Rectal smooth muscle tissue (tissue), 1 donor: ENCODE measurements at regions not wholly inside any gene's neighbourhood (a gene's known extent, or its start where the extent isn't known, plus 50 kb on each side); places are given as distances from the start of the nearest gene placed in this dataset.

ENCODE experiments used
- H3K27ac ChIP-seq: one replicate; pipeline ENCODE4 v1.7.0; 2013; ENCODE audit warnings: low read depth, low read length, inconsistent platforms
- H3K27me3 ChIP-seq: one replicate; pipeline ENCODE4 v1.7.0; 2013; ENCODE audit warnings: low read length; ENCODE audit not compliant: control insufficient read depth, insufficient read depth
- H3K36me3 ChIP-seq: one replicate; pipeline ENCODE4 v1.7.0; 2013; ENCODE audit warnings: low read length; ENCODE audit not compliant: control insufficient read depth, insufficient read depth
- H3K4me1 ChIP-seq: one replicate; pipeline ENCODE4 v1.7.0; 2013; ENCODE audit warnings: low read length; ENCODE audit not compliant: control insufficient read depth, insufficient read depth
- H3K4me3 ChIP-seq: one replicate; pipeline ENCODE4 v1.7.0; 2013; ENCODE audit warnings: low read length
- H3K9ac ChIP-seq: one replicate; pipeline ENCODE4 v1.7.0; 2013; ENCODE audit warnings: low read length

GRCh38 chr18:37956020-37956419, 390.4 kb upstream of the CELF4 start:
- Histone ChIP-seq H3K9ac (no peak overlapping the region), H3K4me1 (no peaks in the 10 kb centered on the region), H3K27ac (no peak overlapping the region), H3K36me3 (no peaks in the 10 kb centered on the region), H3K27me3 (no peaks in the 10 kb centered on the region), H3K4me3 (no peak overlapping the region)

DNA sequence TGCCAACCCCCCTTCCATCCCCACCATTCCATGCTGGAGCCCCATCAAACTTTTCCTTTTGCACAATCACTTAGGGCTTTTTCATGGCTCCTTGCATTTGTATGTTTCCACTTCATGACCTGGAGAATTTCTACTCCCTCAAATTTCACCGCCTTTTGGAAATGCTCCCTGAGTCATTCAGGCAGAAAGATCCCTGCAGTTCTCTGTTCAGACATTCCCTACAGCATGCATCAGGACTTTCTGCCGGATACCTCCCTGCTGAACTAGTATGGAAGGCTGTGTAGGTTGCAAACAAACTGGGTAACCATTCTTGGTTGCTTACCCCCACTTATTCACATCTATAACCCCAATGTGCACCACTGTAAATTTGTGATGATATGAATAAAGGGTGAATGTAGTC, 389.6 kb upstream of the CELF4 start:
- Histone ChIP-seq H3K27me3 (no peaks in the 10 kb centered on the region), H3K4me3 (no peak overlapping the region), H3K36me3 (no peaks in the 10 kb centered on the region), H3K4me1 (no peaks in the 10 kb centered on the region), H3K9ac (no peak overlapping the region), H3K27ac (no peak overlapping the region)

DNA sequence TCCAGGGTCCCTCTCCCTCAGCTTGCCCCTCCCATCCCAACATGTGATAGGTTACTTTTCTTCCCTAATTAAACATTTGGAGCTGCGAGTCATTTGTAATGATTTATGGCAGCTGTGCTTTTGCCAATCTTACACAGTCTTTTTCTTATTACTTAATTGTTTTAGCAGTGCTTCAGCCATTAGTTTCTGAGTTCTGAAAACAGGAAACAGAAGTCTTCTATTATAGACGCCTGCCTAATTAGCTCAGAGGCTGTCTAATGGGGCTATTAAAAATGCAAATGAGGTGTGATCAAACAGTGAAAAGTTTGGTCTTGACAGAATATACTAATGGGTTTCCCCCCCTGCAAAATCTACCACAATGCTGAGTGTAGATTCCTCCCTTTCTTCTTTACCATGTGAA, 388.3 kb upstream of the CELF4 start:
- Histone ChIP-seq H3K27ac (no peak overlapping the region), H3K4me3 (no peak overlapping the region), H3K27me3 (no peaks in the 10 kb centered on the region), H3K9ac (no peak overlapping the region), H3K4me1 (no peaks in the 10 kb centered on the region), H3K36me3 (no peaks in the 10 kb centered on the region)

- Histone ChIP-seq H3K4me3 (no peak overlapping the region), H3K36me3 (no peaks in the 10 kb centered on the region), H3K4me1 (no peaks in the 10 kb centered on the region)
Measured at GRCh38 chr18:37948471-37948870, 382.9 kb upstream of the CELF4 start.

GRCh38 chr18:37946324-37946723, 380.7 kb upstream of the CELF4 start:
- Histone ChIP-seq H3K36me3 (no peaks in the 10 kb centered on the region), H3K4me3 (no peak overlapping the region), H3K27ac (no peak overlapping the region), H3K9ac (no peak overlapping the region), H3K27me3 (no peaks in the 10 kb centered on the region), H3K4me1 (no peaks in the 10 kb centered on the region)

More at GRCh38 chr18:37948471-37948870, 382.9 kb upstream of the CELF4 start:
- H3K27me3 ChIP-seq = no peaks in the 10 kb centered on the region
- no peak overlapping the region for H3K9ac ChIP-seq
- H3K27ac ChIP-seq = no peak overlapping the region

GRCh38 chr18:37944700-37945270, 379.2 kb upstream of the CELF4 start:
- Histone ChIP-seq H3K9ac (no peak overlapping the region), H3K36me3 (no peaks in the 10 kb centered on the region), H3K27ac (no peak overlapping the region), H3K27me3 (no peaks in the 10 kb centered on the region), H3K4me3 (no peak overlapping the region), H3K4me1 (no peaks in the 10 kb centered on the region)

- Histone ChIP-seq H3K27ac (no peak overlapping the region), H3K4me3 (no peak overlapping the region), H3K4me1 (no peaks in the 10 kb centered on the region), H3K27me3 (no peaks in the 10 kb centered on the region), H3K36me3 (no peaks in the 10 kb centered on the region), H3K9ac (no peak overlapping the region)
Measured at GRCh38 chr18:37937287-37937686, 371.7 kb upstream of the CELF4 start.

DNA sequence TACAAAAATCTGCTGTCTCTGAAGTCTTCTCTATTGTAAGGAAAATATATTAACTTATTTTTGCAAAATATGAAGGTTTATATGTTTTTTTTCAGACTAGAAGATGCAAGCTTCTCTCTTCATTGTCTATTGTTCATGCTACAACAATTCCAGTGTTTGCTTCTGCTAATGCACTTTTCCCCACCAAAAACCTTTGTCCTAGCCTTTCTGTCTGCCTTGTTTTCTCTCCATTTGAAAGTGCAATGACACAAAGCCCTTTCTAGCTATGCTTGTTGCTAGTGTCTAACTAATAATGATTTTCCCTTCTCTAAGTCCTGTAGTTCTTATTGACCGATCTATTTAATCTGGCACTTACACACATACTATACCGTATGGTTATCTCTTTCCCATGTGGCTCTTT, 369.5 kb upstream of the CELF4 start:
- H3K27me3 ChIP-seq = no peaks in the 10 kb centered on the region
- H3K9ac ChIP-seq = no peak overlapping the region
- no peak overlapping the region for H3K27ac ChIP-seq
- H3K4me1 ChIP-seq = no peaks in the 10 kb centered on the region
- no peak overlapping the region for H3K4me3 ChIP-seq
- H3K36me3 ChIP-seq = no peaks in the 10 kb centered on the region

GRCh38 chr18:37930640-37931039, 365.0 kb upstream of the CELF4 start:
- Histone ChIP-seq H3K4me1 (no peaks in the 10 kb centered on the region), H3K27ac (no peak overlapping the region), H3K27me3 (no peaks in the 10 kb centered on the region), H3K36me3 (no peaks in the 10 kb centered on the region), H3K9ac (no peak overlapping the region), H3K4me3 (no peak overlapping the region)

DNA sequence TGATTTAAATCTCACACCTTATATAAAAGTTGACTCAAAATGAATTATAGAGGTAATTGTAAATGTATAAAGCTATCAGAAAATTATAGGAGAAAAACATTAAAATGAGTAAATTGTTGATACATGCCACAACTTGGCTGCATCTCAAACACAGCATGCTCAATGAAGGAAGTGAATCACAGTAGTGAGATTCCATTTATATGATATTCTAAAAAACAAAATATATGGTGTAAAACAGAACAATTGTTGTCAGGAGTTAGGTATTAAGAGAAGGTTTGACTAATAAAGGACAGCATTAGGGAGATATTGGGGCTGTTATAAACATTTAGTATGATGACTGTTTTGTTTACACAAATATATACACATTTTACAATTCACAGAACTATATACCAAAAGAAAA, 356.6 kb upstream of the CELF4 start:
- H3K27me3 ChIP-seq = no peaks in the 10 kb centered on the region

DNA sequence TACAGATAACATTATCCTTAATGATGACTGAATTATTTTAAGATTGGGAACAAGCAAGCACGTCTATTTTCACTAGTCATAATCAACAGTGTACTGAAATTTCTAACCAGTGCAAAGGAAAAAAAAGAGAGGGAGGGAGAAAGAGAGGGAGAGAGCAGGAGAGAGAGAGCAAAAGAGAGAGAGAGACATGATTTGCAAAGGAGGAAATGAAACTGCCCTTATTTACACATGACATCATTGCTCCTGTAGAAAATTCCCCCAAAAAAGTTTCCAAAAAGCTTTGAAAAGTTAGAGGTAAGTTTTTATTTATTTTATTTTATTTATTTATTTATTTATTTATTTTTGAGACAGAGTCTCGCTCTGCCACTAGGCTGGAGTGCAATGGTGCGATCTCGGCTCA, 355.3 kb upstream of the CELF4 start:
- H3K9ac ChIP-seq = no peak overlapping the region
- no peaks in the 10 kb centered on the region for H3K36me3 ChIP-seq
- H3K27me3 ChIP-seq = no peaks in the 10 kb centered on the region
- H3K4me3 ChIP-seq = no peak overlapping the region
- no peaks in the 10 kb centered on the region for H3K4me1 ChIP-seq
- no peak overlapping the region for H3K27ac ChIP-seq

More for the DNA sequence above, 356.6 kb upstream of the CELF4 start:
- no peaks in the 10 kb centered on the region for H3K4me1 ChIP-seq
- H3K27ac ChIP-seq = no peak overlapping the region
- no peak overlapping the region for H3K9ac ChIP-seq
- H3K36me3 ChIP-seq = no peaks in the 10 kb centered on the region
- no peak overlapping the region for H3K4me3 ChIP-seq

GRCh38 chr18:37913051-37913450, 347.5 kb upstream of the CELF4 start:
- Histone ChIP-seq H3K36me3 (no peaks in the 10 kb centered on the region), H3K27ac (no peak overlapping the region)

GRCh38 chr18:37902344-37902743, 336.7 kb upstream of the CELF4 start:
- no peaks in the 10 kb centered on the region for H3K27me3 ChIP-seq
- no peaks in the 10 kb centered on the region for H3K36me3 ChIP-seq
- H3K4me1 ChIP-seq = no peaks in the 10 kb centered on the region
- H3K4me3 ChIP-seq = no peak overlapping the region
- no peak overlapping the region for H3K9ac ChIP-seq
- H3K27ac ChIP-seq = no peak overlapping the region

More at GRCh38 chr18:37913051-37913450, 347.5 kb upstream of the CELF4 start:
- H3K4me3 ChIP-seq = no peak overlapping the region
- no peak overlapping the region for H3K9ac ChIP-seq
- no peaks in the 10 kb centered on the region for H3K27me3 ChIP-seq
- H3K4me1 ChIP-seq = no peaks in the 10 kb centered on the region
